ENCODE measurements at regions not wholly inside any gene's neighbourhood (a gene's known extent, or its start where the extent isn't known, plus 50 kb on each side); places are given as distances from the start of the nearest gene placed in this dataset.

- H3K9me3 Mint-ChIP-seq (ENCODE audit: insufficient read depth): no peaks in the 10 kb centered on the region
- no peaks in the 10 kb centered on the region for H3K27me3 ChIP-seq (replicated peaks in 1 of 4; ENCODE audit: control extremely low read depth in 1 of 4, control insufficient read depth in 3 of 4, insufficient read depth in 4 of 4, low read length in 3 of 4)
- POLR2A ChIA-PET: no interaction called here
- H3K4me1 ChIP-seq (ENCODE audit: control insufficient read depth in 2 of 2, insufficient read depth in 2 of 2, low read length in 2 of 2): no peaks in the 10 kb centered on the region
- H3K27ac ChIP-seq (ENCODE audit: low read length in 2 of 2): no peak overlapping the region
- no peaks in the 10 kb centered on the region for H3K4me1 Mint-ChIP-seq
- H3K4me3 Mint-ChIP-seq: no peak overlapping the region
- H3K27ac Mint-ChIP-seq: no peak overlapping the region
- H4K20me1 ChIP-seq (ENCODE audit: control insufficient read depth, insufficient read depth, low read length, poor library complexity, severe bottlenecking): no peaks in the 10 kb centered on the region
- no peaks in the 10 kb centered on the region for H3K9me3 ChIP-seq (ENCODE audit: control extremely low read depth in 1 of 3, control insufficient read depth in 2 of 3, insufficient read depth in 1 of 3, low read length in 2 of 3)
- no peak for TF ChIP-seq EZH2 (IDR thresholded peaks at IDR 0.05; ENCODE audit: borderline replicate concordance, insufficient read depth, low read depth, low read length, poor library complexity, severe bottlenecking)
- TF ChIP-seq CTCF (IDR thresholded peaks at IDR 0.05): no peak
- no peak overlapping the region for H3K9ac ChIP-seq (ENCODE audit: low read length)
- no peaks in the 10 kb centered on the region for H3K36me3 ChIP-seq (replicated peaks in 1 of 2; ENCODE audit: control extremely low read depth in 1 of 2, control insufficient read depth in 1 of 2, extremely low read depth in 1 of 2, insufficient read depth in 2 of 2, low read length in 1 of 2)
- no peak for ATAC-seq (ENCODE audit: low read depth)
- H2AFZ ChIP-seq (ENCODE audit: insufficient read depth, low read depth, low read length, poor library complexity, severe bottlenecking): no peak overlapping the region
- intact Hi-C loops (cut with micrococcal nuclease): no loop called here
- H3K27me3 Mint-ChIP-seq: no peaks in the 10 kb centered on the region
- H3K79me2 ChIP-seq (ENCODE audit: control insufficient read depth, insufficient read depth, low read length): no peaks in the 10 kb centered on the region
- H3K4me2 ChIP-seq (replicated peaks; ENCODE audit: low read depth, low read length, poor library complexity, severe bottlenecking): no peak overlapping the region
- DNase-seq: no peak
- no peak overlapping the region for H3K4me3 ChIP-seq (ENCODE audit: control extremely low read depth in 1 of 5, extremely low read depth in 1 of 5, insufficient read depth in 1 of 5, low read depth in 2 of 5, low read length in 4 of 5)
- CTCF ChIA-PET: no interaction called here
- WGBS (ENCODE audit: insufficient coverage): no CpG with 5 or more reads among the region's 1 CpG
These were observed 409.7 kb upstream of the PRMT6 start for GRCh38 chr1:106646816-106647215.

GRCh38 chr1:106651028-106651762 lies 405.3 kb upstream of the PRMT6 start:
- WGBS (ENCODE audit: insufficient coverage): no CpG with 5 or more reads among the region's 4 CpGs
- Histone ChIP-seq H4K20me1 (ENCODE audit: control insufficient read depth, insufficient read depth, low read length, poor library complexity, severe bottlenecking) (no peaks in the 10 kb centered on the region), H3K9me3 (ENCODE audit: control extremely low read depth in 1 of 3, control insufficient read depth in 2 of 3, insufficient read depth in 1 of 3, low read length in 2 of 3) (no peaks in the 10 kb centered on the region), H3K27me3 (replicated peaks in 1 of 4; ENCODE audit: control extremely low read depth in 1 of 4, control insufficient read depth in 3 of 4, insufficient read depth in 4 of 4, low read length in 3 of 4) (no peaks in the 10 kb centered on the region), H3K4me1 (ENCODE audit: control insufficient read depth in 2 of 2, insufficient read depth in 2 of 2, low read length in 2 of 2) (no peaks in the 10 kb centered on the region), H3K4me3 (ENCODE audit: control extremely low read depth in 1 of 5, extremely low read depth in 1 of 5, insufficient read depth in 1 of 5, low read depth in 2 of 5, low read length in 4 of 5) (no peak overlapping the region), H3K79me2 (ENCODE audit: control insufficient read depth, insufficient read depth, low read length) (no peaks in the 10 kb centered on the region), H2AFZ (ENCODE audit: insufficient read depth, low read depth, low read length, poor library complexity, severe bottlenecking) (no peak overlapping the region), H3K9ac (ENCODE audit: low read length) (no peak overlapping the region), H3K36me3 (replicated peaks in 1 of 2; ENCODE audit: control extremely low read depth in 1 of 2, control insufficient read depth in 1 of 2, extremely low read depth in 1 of 2, insufficient read depth in 2 of 2, low read length in 1 of 2) (no peaks in the 10 kb centered on the region), H3K4me2 (replicated peaks; ENCODE audit: low read depth, low read length, poor library complexity, severe bottlenecking) (no peak overlapping the region), H3K27ac (ENCODE audit: low read length in 2 of 2) (no peak overlapping the region)
- ATAC-seq (ENCODE audit: low read depth) (no peak), DNase-seq (no peak)
- Mint-ChIP-seq H3K9me3 (ENCODE audit: insufficient read depth) (no peaks in the 10 kb centered on the region), H3K27ac (no peak overlapping the region), H3K4me3 (no peak overlapping the region), H3K27me3 (no peaks in the 10 kb centered on the region), H3K4me1 (no peaks in the 10 kb centered on the region)
- POLR2A ChIA-PET: no interaction called here
- CTCF ChIA-PET: no interaction called here
- TF ChIP-seq CTCF (IDR thresholded peaks at IDR 0.05): no peak
- TF ChIP-seq EZH2 (IDR thresholded peaks at IDR 0.05; ENCODE audit: borderline replicate concordance, insufficient read depth, low read depth, low read length, poor library complexity, severe bottlenecking): no peak
- intact Hi-C loops (cut with micrococcal nuclease): no loop called here
